ENCODE measurements at regions not wholly inside any gene's neighbourhood (a gene's known extent, or its start where the extent isn't known, plus 50 kb on each side); places are given as distances from the start of the nearest gene placed in this dataset.

GRCh38 chr2:6759689-6760088, 106.0 kb downstream of the CMPK2 start:
- DNase-seq, result no peak

GRCh38 chr2:6760132-6760531, 105.6 kb downstream of the CMPK2 start:
- no peak for DNase-seq

- DNase-seq, result no peak
Observed at GRCh38 chr2:6764968-6765723, 100.6 kb downstream of the CMPK2 start.

- no peak for DNase-seq
Observed at GRCh38 chr2:6769346-6769745, 96.4 kb downstream of the CMPK2 start.

GRCh38 chr2:6770006-6770405, 95.7 kb downstream of the CMPK2 start:
- DNase-seq, result no peak

GRCh38 chr2:6771634-6772611, 93.8 kb downstream of the CMPK2 start:
- no peak for DNase-seq

GRCh38 chr2:6773007-6773693, 92.6 kb downstream of the CMPK2 start:
- peak; percentile 63 to 86 for DNase-seq

GRCh38 chr2:6773694-6774044, 92.0 kb downstream of the CMPK2 start:
- no peak for DNase-seq

- no peak for DNase-seq
Observed at GRCh38 chr2:6776125-6776524, 89.6 kb downstream of the CMPK2 start.

GRCh38 chr2:6777626-6778025, 88.1 kb downstream of the CMPK2 start:
- DNase-seq, result no peak

GRCh38 chr2:6780765-6781274, 84.9 kb downstream of the CMPK2 start:
- peak; percentile 38 to 58 for DNase-seq

GRCh38 chr2:6782517-6783237, 83.0 kb downstream of the CMPK2 start:
- no peak for DNase-seq

- no peak for DNase-seq
Observed at GRCh38 chr2:6783238-6783614, 82.5 kb downstream of the CMPK2 start.

- no peak for DNase-seq
Observed at GRCh38 chr2:6784291-6784690, 81.4 kb downstream of the CMPK2 start.

GRCh38 chr2:6785493-6785892, 80.2 kb downstream of the CMPK2 start:
- DNase-seq, result no peak

- DNase-seq, result no peak
Observed at GRCh38 chr2:6787376-6787775, 78.3 kb downstream of the CMPK2 start.

- no peak for DNase-seq
Observed at GRCh38 chr2:6788614-6789013, 77.1 kb downstream of the CMPK2 start.

- no peak for DNase-seq
Observed at GRCh38 chr2:6789559-6790138, 76.1 kb downstream of the CMPK2 start.

- DNase-seq, result no peak
Observed at GRCh38 chr2:6791682-6792081, 74.0 kb downstream of the CMPK2 start.

- DNase-seq, result no peak
Observed at GRCh38 chr2:6792883-6793282, 72.8 kb downstream of the CMPK2 start.

- DNase-seq, result no peak
Observed at GRCh38 chr2:6793371-6793770, 72.3 kb downstream of the CMPK2 start.

- no peak for DNase-seq
Observed at GRCh38 chr2:6793913-6794312, 71.8 kb downstream of the CMPK2 start.

Data from NCI-H187 (cell line).